Liver (tissue), 8 donors: ENCODE measurements at regions not wholly inside any gene's neighbourhood (a gene's known extent, or its start where the extent isn't known, plus 50 kb on each side); places are given as distances from the start of the nearest gene placed in this dataset.

Source experiments
- DNase-seq: peaks from one replicate; pipeline ENCODE4 v3.0.0-alpha.2; 2017; ENCODE audit warnings: low spot score
- H3K27ac ChIP-seq, 2 donors: one replicate each; pipeline ENCODE4 v1.7.0; 2013; ENCODE audit warnings: inconsistent platforms in 2 of 2, low read length in 2 of 2, control low read depth in 1 of 2, low read depth in 1 of 2, mild to moderate bottlenecking in 1 of 2
- H3K27me3 ChIP-seq, 4 donors: one replicate each; pipeline versions ENCODE4 v1.6.1 to v1.7.0; 2013; ENCODE audit warnings: low read length in 3 of 4, inconsistent platforms in 1 of 4, mild to moderate bottlenecking in 1 of 4, moderate library complexity in 1 of 4; ENCODE audit not compliant: control insufficient read depth in 4 of 4, insufficient read depth in 4 of 4
- H3K36me3 ChIP-seq, 4 donors: one replicate each; pipeline versions ENCODE4 v1.6.1 to v1.7.0; 2013; ENCODE audit warnings: low read length in 3 of 4, mild to moderate bottlenecking in 3 of 4, low read depth in 1 of 4, moderate library complexity in 1 of 4; ENCODE audit not compliant: control insufficient read depth in 4 of 4, insufficient read depth in 3 of 4
- H3K4me1 ChIP-seq, 4 donors: one replicate each; pipeline versions ENCODE4 v1.6.1 to v1.7.0; 2013; ENCODE audit warnings: low read length in 3 of 4, mild to moderate bottlenecking in 3 of 4, moderate library complexity in 1 of 4; ENCODE audit not compliant: control insufficient read depth in 4 of 4, insufficient read depth in 4 of 4
- H3K4me3 ChIP-seq, 3 donors: one replicate each; pipeline versions ENCODE4 v1.6.1 to v1.7.0; 2013; ENCODE audit warnings: low read length in 3 of 3, control low read depth in 1 of 3, low read depth in 1 of 3, mild to moderate bottlenecking in 1 of 3
- H3K9ac ChIP-seq, 2 donors: one replicate each; pipeline ENCODE4 v1.7.0; 2013; ENCODE audit warnings: low read length in 2 of 2, mild to moderate bottlenecking in 2 of 2, moderate library complexity in 2 of 2, control low read depth in 1 of 2, low read depth in 1 of 2
- H3K9me3 ChIP-seq, 4 donors: one replicate each; pipeline versions ENCODE4 v1.6.1 to v1.7.0; 2013; ENCODE audit warnings: low read length in 3 of 4; ENCODE audit not compliant: control insufficient read depth in 4 of 4
- EGR1 ChIP-seq, 2 donors: IDR thresholded peaks; 2 replicates each; pipeline ENCODE4 v1.6.1; 2016 to 2018; ENCODE audit warnings: antibody characterized with exemption in 2 of 2, low read depth in 2 of 2
- FOXA1 ChIP-seq: IDR thresholded peaks from 2 replicates; pipeline ENCODE4 v1.6.1; 2016; ENCODE audit warnings: antibody characterized with exemption
- FOXA2 ChIP-seq: IDR thresholded peaks from 2 replicates; pipeline ENCODE4 v1.6.1; 2016; ENCODE audit warnings: antibody characterized with exemption
- GABPA ChIP-seq, 2 donors: IDR thresholded peaks in 1 of 2; conservative IDR thresholded peaks in 1 of 2; 2 replicates each; pipeline ENCODE4 v1.6.1; 2016; ENCODE audit warnings: antibody characterized with exemption in 2 of 2, mild to moderate bottlenecking in 1 of 2, moderate library complexity in 1 of 2
- HNF4A ChIP-seq, 2 donors: conservative IDR thresholded peaks; 2 replicates each; pipeline ENCODE4 v1.6.1; 2016; ENCODE audit warnings: antibody characterized with exemption in 2 of 2, mild to moderate bottlenecking in 2 of 2
- HNF4G ChIP-seq: IDR thresholded peaks from 2 replicates; pipeline ENCODE4 v1.6.1; 2016; ENCODE audit warnings: antibody characterized with exemption
- JUND ChIP-seq, 2 donors: IDR thresholded peaks; 2 replicates each; pipeline ENCODE4 v1.6.1; 2016; ENCODE audit warnings: antibody characterized with exemption in 2 of 2
- NR2F2 ChIP-seq: IDR thresholded peaks from 2 replicates; pipeline ENCODE4 v1.6.1; 2016; ENCODE audit warnings: antibody characterized with exemption
- RAD21 ChIP-seq, 2 donors: IDR thresholded peaks; 2 replicates each; pipeline ENCODE4 v1.6.1; 2016; ENCODE audit warnings: antibody characterized with exemption in 2 of 2, mild to moderate bottlenecking in 2 of 2
- RXRA ChIP-seq, 2 donors: IDR thresholded peaks; 2 replicates each; pipeline ENCODE4 v1.6.1; 2017 to 2018; ENCODE audit warnings: antibody characterized with exemption in 2 of 2, mild to moderate bottlenecking in 1 of 2
- SP1 ChIP-seq: IDR thresholded peaks from 2 replicates; pipeline ENCODE4 v1.6.1; 2018; ENCODE audit warnings: antibody characterized with exemption, mild to moderate bottlenecking
- TAF1 ChIP-seq: conservative IDR thresholded peaks from 2 replicates; pipeline ENCODE4 v1.6.1; 2016; ENCODE audit warnings: antibody characterized with exemption, mild to moderate bottlenecking
- YY1 ChIP-seq: IDR thresholded peaks from 2 replicates; pipeline ENCODE4 v1.6.1; 2016; ENCODE audit warnings: antibody characterized with exemption, mild to moderate bottlenecking
- WGBS: extraction: QIAGEN DNeasy Blood & Tissue Kit; methylation state at CpG from one replicate; pipeline ENCODE4 v1.1.7; 2013; 5-methylcytosine and 5-hydroxymethylcytosine counted together
- TF ChIP-seq, protein P1 (sequence below): fragments of 150-350 bp; IDR thresholded peaks from 2 replicates; pipeline ENCODE4 v1.5.1; 2017; ENCODE audit warnings: improper control_type of control experiment, low read depth, low read length; ENCODE audit not compliant: missing input control
- TF ChIP-seq, protein P2 (sequence below): IDR thresholded peaks from 2 replicates; pipeline ENCODE4 v1.6.1; 2016; ENCODE audit warnings: antibody characterized with exemption
- TF ChIP-seq, protein P3 (sequence below): IDR thresholded peaks from 2 replicates; pipeline ENCODE4 v1.6.1; 2016; ENCODE audit warnings: antibody characterized with exemption
- TF ChIP-seq, protein P4 (sequence below): IDR thresholded peaks from 2 replicates; pipeline ENCODE4 v1.6.1; 2016; ENCODE audit warnings: antibody characterized with exemption
- TF ChIP-seq, protein P5 (sequence below): IDR thresholded peaks from 2 replicates; pipeline ENCODE4 v1.6.1; 2016; ENCODE audit warnings: antibody characterized with exemption, mild to moderate bottlenecking
- donor health status: healthy.
- donor health status: healthy.
- donor health status: healthy.
- donor health status: healthy.
- donor health status: healthy.

DNA sequence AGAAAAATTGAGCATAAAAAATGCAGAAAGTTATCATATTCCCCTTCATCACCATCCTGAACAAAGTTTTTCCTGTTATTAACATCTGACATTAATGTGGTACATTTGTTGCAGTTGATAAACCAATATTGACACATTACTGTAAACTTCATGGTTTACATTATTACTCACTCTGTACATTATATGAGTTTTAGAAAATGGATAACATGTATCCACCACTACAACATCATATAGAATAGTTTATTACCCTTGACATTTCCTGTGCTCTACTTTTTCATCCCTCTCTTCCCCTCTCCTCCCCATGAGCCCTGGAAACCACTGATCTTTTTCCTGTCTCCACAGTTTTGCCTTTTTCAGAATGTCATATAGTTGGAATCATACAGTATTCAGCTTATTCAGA is 618.6 kb upstream of the TMEFF2 start (continued):
- TF ChIP-seq, protein P1, sequence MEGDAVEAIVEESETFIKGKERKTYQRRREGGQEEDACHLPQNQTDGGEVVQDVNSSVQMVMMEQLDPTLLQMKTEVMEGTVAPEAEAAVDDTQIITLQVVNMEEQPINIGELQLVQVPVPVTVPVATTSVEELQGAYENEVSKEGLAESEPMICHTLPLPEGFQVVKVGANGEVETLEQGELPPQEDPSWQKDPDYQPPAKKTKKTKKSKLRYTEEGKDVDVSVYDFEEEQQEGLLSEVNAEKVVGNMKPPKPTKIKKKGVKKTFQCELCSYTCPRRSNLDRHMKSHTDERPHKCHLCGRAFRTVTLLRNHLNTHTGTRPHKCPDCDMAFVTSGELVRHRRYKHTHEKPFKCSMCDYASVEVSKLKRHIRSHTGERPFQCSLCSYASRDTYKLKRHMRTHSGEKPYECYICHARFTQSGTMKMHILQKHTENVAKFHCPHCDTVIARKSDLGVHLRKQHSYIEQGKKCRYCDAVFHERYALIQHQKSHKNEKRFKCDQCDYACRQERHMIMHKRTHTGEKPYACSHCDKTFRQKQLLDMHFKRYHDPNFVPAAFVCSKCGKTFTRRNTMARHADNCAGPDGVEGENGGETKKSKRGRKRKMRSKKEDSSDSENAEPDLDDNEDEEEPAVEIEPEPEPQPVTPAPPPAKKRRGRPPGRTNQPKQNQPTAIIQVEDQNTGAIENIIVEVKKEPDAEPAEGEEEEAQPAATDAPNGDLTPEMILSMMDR = no peak
- no peak for TF ChIP-seq RAD21 (IDR thresholded peaks at IDR 0.05)
- TF ChIP-seq, protein P2, sequence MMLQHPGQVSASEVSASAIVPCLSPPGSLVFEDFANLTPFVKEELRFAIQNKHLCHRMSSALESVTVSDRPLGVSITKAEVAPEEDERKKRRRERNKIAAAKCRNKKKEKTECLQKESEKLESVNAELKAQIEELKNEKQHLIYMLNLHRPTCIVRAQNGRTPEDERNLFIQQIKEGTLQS = no peak
- TF ChIP-seq, protein P3, sequence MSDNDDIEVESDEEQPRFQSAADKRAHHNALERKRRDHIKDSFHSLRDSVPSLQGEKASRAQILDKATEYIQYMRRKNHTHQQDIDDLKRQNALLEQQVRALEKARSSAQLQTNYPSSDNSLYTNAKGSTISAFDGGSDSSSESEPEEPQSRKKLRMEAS = no peak
- no peak for TF ChIP-seq GABPA (IDR thresholded peaks at IDR 0.05 in 1 of 2, conservative IDR thresholded peaks at IDR 0.05 in 1 of 2)

DNA sequence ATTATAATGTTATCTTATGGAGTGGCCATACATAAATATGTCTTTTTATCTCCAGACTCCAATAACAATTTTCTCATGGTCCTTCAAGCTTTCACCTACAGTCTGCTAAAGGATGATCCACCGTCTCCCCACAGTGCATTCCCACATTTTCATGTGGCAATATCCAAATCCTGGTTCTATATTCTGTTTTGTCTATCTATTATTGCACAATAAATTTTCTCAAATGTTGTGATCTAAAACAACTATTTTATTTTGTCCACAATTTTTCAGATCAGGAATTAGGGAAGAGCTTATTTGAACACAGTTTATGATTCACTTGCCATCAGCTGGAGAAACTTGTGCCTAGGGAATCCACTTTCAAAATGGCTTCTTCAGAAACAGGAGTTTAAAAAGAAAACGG is 614.4 kb upstream of the TMEFF2 start:
- H3K27me3 ChIP-seq = no peaks in the 10 kb centered on the region
- no peak overlapping the region for H3K9ac ChIP-seq
- no peak for DNase-seq
- TF ChIP-seq FOXA1 (no peak), HNF4G (no peak), GABPA (IDR thresholded peaks at IDR 0.05 in 1 of 2, conservative IDR thresholded peaks at IDR 0.05 in 1 of 2) (no peak), JUND (IDR thresholded peaks at IDR 0.05) (no peak), SP1 (no peak), NR2F2 (no peak), TAF1 (no peak), FOXA2 (no peak), RXRA (IDR thresholded peaks at IDR 0.05) (no peak), EGR1 (IDR thresholded peaks at IDR 0.05; ENCODE audit: low read depth in 2 of 2) (no peak), YY1 (no peak), HNF4A (conservative IDR thresholded peaks at IDR 0.05) (no peak), RAD21 (IDR thresholded peaks at IDR 0.05) (no peak)
- TF ChIP-seq, protein P4, sequence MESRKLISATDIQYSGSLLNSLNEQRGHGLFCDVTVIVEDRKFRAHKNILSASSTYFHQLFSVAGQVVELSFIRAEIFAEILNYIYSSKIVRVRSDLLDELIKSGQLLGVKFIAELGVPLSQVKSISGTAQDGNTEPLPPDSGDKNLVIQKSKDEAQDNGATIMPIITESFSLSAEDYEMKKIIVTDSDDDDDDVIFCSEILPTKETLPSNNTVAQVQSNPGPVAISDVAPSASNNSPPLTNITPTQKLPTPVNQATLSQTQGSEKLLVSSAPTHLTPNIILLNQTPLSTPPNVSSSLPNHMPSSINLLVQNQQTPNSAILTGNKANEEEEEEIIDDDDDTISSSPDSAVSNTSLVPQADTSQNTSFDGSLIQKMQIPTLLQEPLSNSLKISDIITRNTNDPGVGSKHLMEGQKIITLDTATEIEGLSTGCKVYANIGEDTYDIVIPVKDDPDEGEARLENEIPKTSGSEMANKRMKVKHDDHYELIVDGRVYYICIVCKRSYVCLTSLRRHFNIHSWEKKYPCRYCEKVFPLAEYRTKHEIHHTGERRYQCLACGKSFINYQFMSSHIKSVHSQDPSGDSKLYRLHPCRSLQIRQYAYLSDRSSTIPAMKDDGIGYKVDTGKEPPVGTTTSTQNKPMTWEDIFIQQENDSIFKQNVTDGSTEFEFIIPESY = no peak
- TF ChIP-seq, protein P5, sequence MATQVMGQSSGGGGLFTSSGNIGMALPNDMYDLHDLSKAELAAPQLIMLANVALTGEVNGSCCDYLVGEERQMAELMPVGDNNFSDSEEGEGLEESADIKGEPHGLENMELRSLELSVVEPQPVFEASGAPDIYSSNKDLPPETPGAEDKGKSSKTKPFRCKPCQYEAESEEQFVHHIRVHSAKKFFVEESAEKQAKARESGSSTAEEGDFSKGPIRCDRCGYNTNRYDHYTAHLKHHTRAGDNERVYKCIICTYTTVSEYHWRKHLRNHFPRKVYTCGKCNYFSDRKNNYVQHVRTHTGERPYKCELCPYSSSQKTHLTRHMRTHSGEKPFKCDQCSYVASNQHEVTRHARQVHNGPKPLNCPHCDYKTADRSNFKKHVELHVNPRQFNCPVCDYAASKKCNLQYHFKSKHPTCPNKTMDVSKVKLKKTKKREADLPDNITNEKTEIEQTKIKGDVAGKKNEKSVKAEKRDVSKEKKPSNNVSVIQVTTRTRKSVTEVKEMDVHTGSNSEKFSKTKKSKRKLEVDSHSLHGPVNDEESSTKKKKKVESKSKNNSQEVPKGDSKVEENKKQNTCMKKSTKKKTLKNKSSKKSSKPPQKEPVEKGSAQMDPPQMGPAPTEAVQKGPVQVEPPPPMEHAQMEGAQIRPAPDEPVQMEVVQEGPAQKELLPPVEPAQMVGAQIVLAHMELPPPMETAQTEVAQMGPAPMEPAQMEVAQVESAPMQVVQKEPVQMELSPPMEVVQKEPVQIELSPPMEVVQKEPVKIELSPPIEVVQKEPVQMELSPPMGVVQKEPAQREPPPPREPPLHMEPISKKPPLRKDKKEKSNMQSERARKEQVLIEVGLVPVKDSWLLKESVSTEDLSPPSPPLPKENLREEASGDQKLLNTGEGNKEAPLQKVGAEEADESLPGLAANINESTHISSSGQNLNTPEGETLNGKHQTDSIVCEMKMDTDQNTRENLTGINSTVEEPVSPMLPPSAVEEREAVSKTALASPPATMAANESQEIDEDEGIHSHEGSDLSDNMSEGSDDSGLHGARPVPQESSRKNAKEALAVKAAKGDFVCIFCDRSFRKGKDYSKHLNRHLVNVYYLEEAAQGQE = no peak
- TF ChIP-seq, protein P1 = no peak
- TF ChIP-seq, protein P3 = no peak
- TF ChIP-seq, protein P2 = no peak
- 67% methylated on average over 2 of the region's 2 CpGs for WGBS
- no peaks in the 10 kb centered on the region for H3K4me1 ChIP-seq
- peaks cover 0 to 10% (median 1%) of the 10 kb centered on the region in 4 donors for H3K9me3 ChIP-seq
- H3K4me3 ChIP-seq = no peak overlapping the region
- no peaks in the 10 kb centered on the region for H3K36me3 ChIP-seq
- no peak overlapping the region for H3K27ac ChIP-seq
